K562 (cell line): ENCODE measurements at regions not wholly inside any gene's neighbourhood (a gene's known extent, or its start where the extent isn't known, plus 50 kb on each side); places are given as distances from the start of the nearest gene placed in this dataset.
A peak's percentile ranks its signal among the peaks of the same experiment; 100 is the strongest.

Experiments
- ATAC-seq: fragments of 200-7000 bp; cut with Tn5 transposase; 3 replicates; pipeline ENCODE4 v1.9.1; 2020; ENCODE audit warnings: moderate library complexity
- BruUV-seq: library from RNA; stranded (reverse); fragments of 400-500 nt; replicated peaks from 2 replicates; lab custom pipeline; 2021; lab: Mats Ljungman, UMichigan
- CTCF ChIA-PET: fragments of 300-600 bp; formaldehyde crosslinking; extraction: SDS; loops from one replicate; lab custom pipeline; 2021; ENCODE audit warnings: low intra/inter-chr PET ratio; lab: Yijun Ruan, JAX
- POLR2A ChIA-PET: fragments of 300-600, 350-650 bp; sonication (Branson Sonifier 250); formaldehyde crosslinking; extraction: SDS; loops from one replicate; lab custom pipeline; 2021; ENCODE audit warnings: antibody characterized with exemption, inconsistent platforms; lab: Yijun Ruan, JAX
- DNase-seq, 4 experiments: peaks; one replicate each; pipeline versions ENCODE4 v3.0.0 to v3.0.0-alpha.2; 2011 to 2018; ENCODE audit warnings: low spot score in 3 of 4, mixed read lengths in 3 of 4; ENCODE audit errors: extremely low read depth in 1 of 4
- FAIRE-seq: peaks from 2 replicates; lab custom pipeline; 2011; peaks lifted over from hg19 to GRCh38; lab: Jason Lieb, UNC
- H2AFZ ChIP-seq: 2 replicates; pipeline ENCODE4 v1.6.0; 2011; ENCODE audit warnings: low read depth, low read length, control low read depth, inconsistent platforms
- H3K27ac ChIP-seq: fragments of 200-600 bp; 3 replicates; pipeline ENCODE4 v1.8.0; 2011; ENCODE audit warnings: low read depth, mild to moderate bottlenecking, control low read depth, inconsistent platforms, low read length, moderate library complexity, mixed read lengths; ENCODE audit errors: extremely low read depth
- H3K27me3 ChIP-seq, 2 experiments: fragments of 300-600 bp in 1 of 2; 2 replicates in 1 of 2; 3 replicates in 1 of 2; pipeline versions ENCODE4 v1.6.0 to v1.8.0; 2011; ENCODE audit warnings: inconsistent platforms in 2 of 2, low read length in 2 of 2, mild to moderate bottlenecking in 1 of 2, mixed read lengths in 1 of 2, moderate library complexity in 1 of 2; ENCODE audit not compliant: control insufficient read depth in 2 of 2, insufficient read depth in 2 of 2
- H3K36me3 ChIP-seq: fragments of 300-600 bp; 3 replicates; pipeline ENCODE4 v1.8.0; 2011; ENCODE audit warnings: mild to moderate bottlenecking, low read length, inconsistent platforms; ENCODE audit not compliant: control insufficient read depth, insufficient read depth
- H3K4me1 ChIP-seq, 2 experiments: fragments of 200-600 bp in 1 of 2; replicated peaks in 1 of 2; 2 replicates in 1 of 2; 3 replicates in 1 of 2; pipeline versions ENCODE4 v1.5.1 to v1.8.0; 2011; ENCODE audit warnings: inconsistent platforms in 2 of 2, low read length in 2 of 2, mild to moderate bottlenecking in 1 of 2, mixed read lengths in 1 of 2, moderate library complexity in 1 of 2; ENCODE audit not compliant: control insufficient read depth in 2 of 2, insufficient read depth in 2 of 2
- H3K4me2 ChIP-seq: 2 replicates; pipeline ENCODE4 v1.6.1; 2011; ENCODE audit warnings: low read length, control low read depth, inconsistent platforms, mixed read lengths; ENCODE audit not compliant: insufficient read depth
- H3K4me3 ChIP-seq: fragments of 200-600 bp; sonication (generic), shearing (Covaris generic); 2 replicates; pipeline ENCODE4 v1.5.1; 2016; ENCODE audit warnings: control low read depth, inconsistent platforms
- H3K79me2 ChIP-seq: fragments of 200-600 bp; 3 replicates; pipeline ENCODE4 v1.8.0; 2011; ENCODE audit warnings: low read length, inconsistent platforms; ENCODE audit not compliant: control insufficient read depth, insufficient read depth
- H3K9ac ChIP-seq, 2 experiments: 2 replicates each; pipeline versions ENCODE4 v1.6.0 to v1.6.1; 2011; ENCODE audit warnings: low read depth in 2 of 2, low read length in 2 of 2, control low read depth in 1 of 2, inconsistent platforms in 1 of 2, mild to moderate bottlenecking in 1 of 2, mixed read lengths in 1 of 2; ENCODE audit not compliant: insufficient read depth in 1 of 2
- H3K9me1 ChIP-seq: one replicate; pipeline ENCODE4 v1.6.0; 2011; ENCODE audit warnings: inconsistent platforms, mild to moderate bottlenecking, low read length, moderate library complexity; ENCODE audit not compliant: control insufficient read depth, insufficient read depth
- H3K9me3 ChIP-seq: replicated peaks from 2 replicates; pipeline ENCODE4 v1.5.1; 2011; ENCODE audit warnings: low read depth, low read length, inconsistent platforms; ENCODE audit not compliant: control insufficient read depth, insufficient read depth
- H4K20me1 ChIP-seq: replicated peaks from 2 replicates; pipeline ENCODE4 v1.6.1; 2011; ENCODE audit warnings: low read length, inconsistent platforms, mixed read lengths; ENCODE audit not compliant: control insufficient read depth, insufficient read depth
- C11orf30 ChIP-seq: fragments of 450-650 bp; IDR thresholded peaks from 2 replicates; pipeline ENCODE4 v1.6.1; 2016; ENCODE audit warnings: low read depth, mild to moderate bottlenecking
- HDAC1 ChIP-seq, 2 experiments: fragments of 450-650 bp; IDR thresholded peaks; 2 replicates each; pipeline ENCODE4 v1.6.1; 2016 to 2017; ENCODE audit warnings: inconsistent platforms in 1 of 2, mild to moderate bottlenecking in 1 of 2, moderate library complexity in 1 of 2
- NR3C1 ChIP-seq: sonication (generic); formaldehyde crosslinking; IDR thresholded peaks from 2 replicates; pipeline ENCODE4 v1.8.1; 2022; ENCODE audit warnings: missing genetic modification reagents
- USF2 ChIP-seq: sonication (generic); formaldehyde crosslinking; IDR thresholded peaks from 2 replicates; pipeline ENCODE4 v1.5.0; 2020; ENCODE audit warnings: missing genetic modification reagents
- WGBS: fragments of 100-300 bp; shearing (Covaris generic); methylation state at CpG from one replicate; pipeline ENCODE4 v1.1.6; 2016; ENCODE audit warnings: low coverage, mixed read lengths; ENCODE audit not compliant: insufficient coverage; ENCODE audit errors: missing lambda C conversion rate; 5-methylcytosine and 5-hydroxymethylcytosine counted together
- in situ Hi-C: fragments of 300-500 bp; cut with MboI; formaldehyde crosslinking; loops from 4 replicates; pipeline ENCODE4 v1.15.0; 2018; ENCODE audit warnings: inconsistent platforms, mixed read lengths
- intact Hi-C: fragments of 100-400 bp; cut with micrococcal nuclease; formaldehyde crosslinking; loops from 2 replicates; pipeline ENCODE4 v1.14.2; 2022
- TF ChIP-seq, protein P1 (sequence below): sonication (generic); formaldehyde crosslinking; IDR thresholded peaks from 2 replicates; pipeline ENCODE4 v1.4.0; 2020; ENCODE audit warnings: mild to moderate bottlenecking, missing genetic modification reagents

GRCh38 chr13:80618781-80619180 is 277.9 kb upstream of the SPRY2 start (continued):
- no peak for TF ChIP-seq USF2 (CRISPR knock-in tag)
- TF ChIP-seq, protein P1, sequence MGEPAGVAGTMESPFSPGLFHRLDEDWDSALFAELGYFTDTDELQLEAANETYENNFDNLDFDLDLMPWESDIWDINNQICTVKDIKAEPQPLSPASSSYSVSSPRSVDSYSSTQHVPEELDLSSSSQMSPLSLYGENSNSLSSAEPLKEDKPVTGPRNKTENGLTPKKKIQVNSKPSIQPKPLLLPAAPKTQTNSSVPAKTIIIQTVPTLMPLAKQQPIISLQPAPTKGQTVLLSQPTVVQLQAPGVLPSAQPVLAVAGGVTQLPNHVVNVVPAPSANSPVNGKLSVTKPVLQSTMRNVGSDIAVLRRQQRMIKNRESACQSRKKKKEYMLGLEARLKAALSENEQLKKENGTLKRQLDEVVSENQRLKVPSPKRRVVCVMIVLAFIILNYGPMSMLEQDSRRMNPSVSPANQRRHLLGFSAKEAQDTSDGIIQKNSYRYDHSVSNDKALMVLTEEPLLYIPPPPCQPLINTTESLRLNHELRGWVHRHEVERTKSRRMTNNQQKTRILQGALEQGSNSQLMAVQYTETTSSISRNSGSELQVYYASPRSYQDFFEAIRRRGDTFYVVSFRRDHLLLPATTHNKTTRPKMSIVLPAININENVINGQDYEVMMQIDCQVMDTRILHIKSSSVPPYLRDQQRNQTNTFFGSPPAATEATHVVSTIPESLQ: no peak

GRCh38 chr13:80612804-80613203 is 271.9 kb upstream of the SPRY2 start:
- TF ChIP-seq HDAC1 (IDR thresholded peaks at IDR 0.05): no peak
- TF ChIP-seq NR3C1: 0 out of 2 replicates have a peak, but pooled peaks have one; percentile 33
- no peak for TF ChIP-seq C11orf30
- TF ChIP-seq, all 486 proteins: peak for 1
- BruUV-seq: no TSS peak
- Histone ChIP-seq H4K20me1 (no peaks in the 10 kb centered on the region), H3K27ac (no peak overlapping the region), H3K9me3 (no peaks in the 10 kb centered on the region), H3K4me3 (no peak overlapping the region), H3K27me3 (no peaks in the 10 kb centered on the region), H3K9me1 (no peaks in the 10 kb centered on the region), H2AFZ (no peak overlapping the region), H3K4me2 (no peak overlapping the region), H3K36me3 (no peaks in the 10 kb centered on the region), H3K9ac (no peak overlapping the region), H3K4me1 (no peaks in the 10 kb centered on the region), H3K79me2 (no peaks in the 10 kb centered on the region)
- FAIRE-seq (no peak), ATAC-seq (no peak), DNase-seq (no peak)
- 2% methylated on average over 6 of the region's 6 CpGs for WGBS
- CTCF ChIA-PET: no interaction called here
- POLR2A ChIA-PET: interaction anchor here (0.8 to 1.9 kb wide), 2 partner anchors 10 to 21 kb away, joined by 3 to 4 read pairs; no protein-coding TSS in a partner anchor
- intact Hi-C loops: no loop called here
- in situ Hi-C loops: no loop called here
